GM10266 (cell line): ENCODE measurements at regions not wholly inside any gene's neighbourhood (a gene's known extent, or its start where the extent isn't known, plus 50 kb on each side); places are given as distances from the start of the nearest gene placed in this dataset.

ENCODE experiments used
- DNase-seq: peaks from one replicate; pipeline ENCODE4 v3.0.0; 2012; ENCODE audit errors: extremely low spot score
- TF ChIP-seq, protein P1 (sequence below): IDR thresholded peaks from 2 replicates; pipeline ENCODE4 v1.5.1; 2012; ENCODE audit warnings: mild to moderate bottlenecking, low read depth; ENCODE audit not compliant: control insufficient read depth, insufficient read depth; ENCODE audit errors: missing control alignments

DNA sequence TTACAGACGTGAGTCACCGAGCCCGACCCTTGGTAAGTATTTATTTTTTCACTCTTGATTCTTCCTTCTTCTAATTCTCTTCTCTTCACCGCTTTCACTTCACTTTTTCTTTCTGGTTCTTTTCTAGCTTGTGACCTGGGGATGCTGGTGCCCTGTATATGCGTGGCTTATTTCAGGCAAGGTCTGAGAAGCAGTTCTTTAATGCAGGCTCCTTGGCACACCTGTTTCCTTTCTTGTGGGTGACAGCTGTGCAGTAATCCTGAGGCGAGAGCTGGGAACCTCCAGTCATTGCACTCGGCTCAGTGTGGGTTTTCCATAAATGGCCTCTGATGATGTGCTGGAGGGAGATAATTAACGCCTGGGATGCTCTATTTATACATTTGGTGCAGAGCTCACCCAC lies 193.8 kb downstream of the TSN start:
- TF ChIP-seq, protein P1, sequence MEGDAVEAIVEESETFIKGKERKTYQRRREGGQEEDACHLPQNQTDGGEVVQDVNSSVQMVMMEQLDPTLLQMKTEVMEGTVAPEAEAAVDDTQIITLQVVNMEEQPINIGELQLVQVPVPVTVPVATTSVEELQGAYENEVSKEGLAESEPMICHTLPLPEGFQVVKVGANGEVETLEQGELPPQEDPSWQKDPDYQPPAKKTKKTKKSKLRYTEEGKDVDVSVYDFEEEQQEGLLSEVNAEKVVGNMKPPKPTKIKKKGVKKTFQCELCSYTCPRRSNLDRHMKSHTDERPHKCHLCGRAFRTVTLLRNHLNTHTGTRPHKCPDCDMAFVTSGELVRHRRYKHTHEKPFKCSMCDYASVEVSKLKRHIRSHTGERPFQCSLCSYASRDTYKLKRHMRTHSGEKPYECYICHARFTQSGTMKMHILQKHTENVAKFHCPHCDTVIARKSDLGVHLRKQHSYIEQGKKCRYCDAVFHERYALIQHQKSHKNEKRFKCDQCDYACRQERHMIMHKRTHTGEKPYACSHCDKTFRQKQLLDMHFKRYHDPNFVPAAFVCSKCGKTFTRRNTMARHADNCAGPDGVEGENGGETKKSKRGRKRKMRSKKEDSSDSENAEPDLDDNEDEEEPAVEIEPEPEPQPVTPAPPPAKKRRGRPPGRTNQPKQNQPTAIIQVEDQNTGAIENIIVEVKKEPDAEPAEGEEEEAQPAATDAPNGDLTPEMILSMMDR: no peak
- no peak for DNase-seq

DNA sequence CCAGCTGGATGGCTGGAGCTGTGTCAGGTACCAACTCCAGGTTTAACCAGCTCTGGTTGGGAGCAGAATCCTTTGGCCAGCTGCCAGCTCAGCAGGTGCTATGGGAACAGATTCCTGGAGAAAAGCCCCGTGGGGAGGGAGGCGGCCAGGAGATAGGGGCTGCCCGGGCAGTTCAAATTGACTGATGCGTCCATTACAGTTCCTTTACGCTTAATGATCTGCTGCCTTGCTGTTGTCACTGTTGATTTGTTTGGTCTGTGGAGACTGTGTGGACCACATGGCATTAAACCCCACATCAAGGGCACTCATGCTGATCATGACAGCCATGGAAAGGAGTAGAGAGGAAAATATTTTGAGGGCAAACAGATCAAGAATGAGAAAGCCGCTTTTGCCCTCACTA lies 200.0 kb downstream of the TSN start:
- DNase-seq: no peak
- TF ChIP-seq, protein P1: no peak

DNA sequence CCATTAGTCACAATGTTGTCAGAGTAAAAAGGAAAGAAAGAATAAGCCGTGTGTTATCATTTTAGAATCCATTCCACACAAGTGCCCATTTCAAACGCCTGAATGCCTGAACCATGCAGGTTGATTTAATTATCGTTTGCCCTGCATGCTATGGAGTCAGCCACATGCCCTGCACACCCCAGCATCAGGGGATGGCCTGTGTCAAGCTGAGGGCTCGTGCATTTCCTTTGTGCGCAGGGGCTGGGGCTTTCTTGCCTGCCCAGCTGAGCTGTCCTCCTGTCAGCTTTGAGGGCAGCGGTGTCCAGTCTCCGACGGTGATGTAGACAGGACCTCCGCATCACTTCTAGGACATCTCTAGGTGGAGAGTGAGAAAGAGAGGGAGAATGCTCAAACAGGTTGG lies 200.4 kb downstream of the TSN start:
- no peak for DNase-seq
- TF ChIP-seq, protein P1: no peak

DNA sequence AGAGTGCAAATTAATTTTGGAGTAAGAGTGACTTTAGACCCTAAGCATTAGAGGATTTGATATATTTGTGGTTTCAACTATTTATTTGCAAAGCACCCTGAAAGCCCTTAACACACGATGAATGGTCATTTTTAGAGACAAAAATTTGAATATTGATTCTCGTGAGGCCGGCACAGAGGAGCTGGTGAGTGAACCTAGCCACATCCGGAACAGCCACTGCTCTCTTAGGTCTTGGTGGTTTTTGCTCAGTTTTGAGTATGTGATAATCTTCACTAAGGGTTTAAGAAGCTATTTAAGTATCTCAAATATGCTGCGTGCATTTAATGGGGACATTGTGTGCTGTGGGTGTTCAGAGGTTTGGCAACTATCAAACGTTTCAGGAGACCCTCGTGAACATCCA lies 204.8 kb downstream of the TSN start:
- DNase-seq: no peak
- TF ChIP-seq, protein P1: no peak

DNA sequence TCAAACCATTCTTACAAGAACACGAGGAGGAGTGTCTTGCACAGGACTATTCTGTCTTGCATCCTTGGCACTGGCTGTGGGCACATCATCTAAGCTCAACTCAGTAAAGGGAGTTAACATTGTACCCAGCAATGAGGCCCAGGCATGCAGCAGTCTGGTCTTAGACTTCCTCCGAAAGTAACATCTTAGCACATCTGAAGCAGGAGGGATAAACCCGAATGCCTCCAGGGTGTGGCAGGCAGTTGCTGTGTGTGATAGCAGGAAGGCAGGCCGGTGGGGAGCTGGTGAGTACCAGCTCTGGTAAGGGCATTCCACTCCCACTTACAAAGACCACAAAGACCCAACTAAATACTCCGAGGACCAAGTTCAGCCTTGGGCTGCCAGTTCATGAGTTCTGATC lies 206.3 kb downstream of the TSN start:
- TF ChIP-seq, protein P1: no peak
- no peak for DNase-seq

DNA sequence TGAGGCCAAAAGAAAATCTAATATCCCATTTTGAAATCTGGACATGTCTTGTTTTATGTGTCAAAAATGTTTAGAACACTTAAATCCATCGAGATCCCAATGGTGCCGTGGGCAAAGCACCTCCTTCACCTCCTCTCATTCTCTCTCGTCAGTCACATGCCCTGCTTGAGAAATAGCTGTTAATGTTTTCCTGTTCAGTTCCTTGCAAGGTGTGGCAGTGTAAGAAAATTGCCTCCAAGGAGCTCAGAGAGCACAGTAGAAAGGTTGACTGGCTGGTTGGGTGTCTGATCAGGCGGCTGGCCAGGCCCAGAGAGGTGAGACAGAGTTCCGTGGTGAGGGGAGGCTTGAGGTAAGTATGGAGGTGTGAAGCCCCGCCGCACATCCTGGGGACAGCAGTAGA lies 210.2 kb downstream of the TSN start:
- TF ChIP-seq, protein P1: no peak

DNA sequence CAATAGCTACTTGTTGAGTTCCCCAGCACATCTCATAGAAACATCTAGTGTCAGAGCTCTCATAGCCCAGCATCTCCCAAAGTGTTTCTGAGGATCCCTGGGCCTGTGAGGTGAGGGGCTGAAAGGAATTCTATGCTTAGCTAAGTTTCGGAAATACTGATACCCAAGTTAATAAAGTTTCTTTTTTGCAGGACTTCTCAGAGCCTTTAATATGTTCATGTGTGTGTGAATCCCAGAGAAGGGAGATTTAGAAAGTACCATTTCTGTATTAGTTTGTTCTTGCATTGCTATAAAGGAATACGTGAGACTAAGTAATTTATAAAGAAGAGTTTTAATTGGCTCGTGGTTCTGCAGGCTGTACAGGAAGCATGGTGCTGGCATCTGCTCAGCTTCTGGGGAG lies 211.2 kb downstream of the TSN start:
- DNase-seq: no peak
- TF ChIP-seq, protein P1: no peak

More for the DNA sequence above, 210.2 kb downstream of the TSN start:
- DNase-seq: no peak

DNA sequence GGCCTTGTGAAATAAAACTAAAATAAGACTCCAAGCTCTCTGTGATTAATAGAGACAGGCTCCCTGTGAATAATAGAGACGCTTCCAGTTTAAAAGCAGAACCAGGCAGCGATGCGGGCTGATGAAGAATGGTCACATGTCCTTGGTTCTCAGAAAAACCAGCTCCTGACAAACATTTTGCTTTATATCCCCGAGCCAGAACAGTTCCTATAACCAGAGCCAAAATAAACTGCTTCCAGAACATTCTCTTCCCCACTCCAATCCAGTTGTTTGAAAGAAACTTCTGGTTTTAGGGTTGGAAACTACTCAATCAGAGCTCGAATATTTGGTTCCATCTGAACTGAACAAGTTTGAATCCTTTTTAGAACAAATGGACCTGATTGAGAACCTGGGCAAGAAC lies 213.7 kb downstream of the TSN start:
- TF ChIP-seq, protein P1: no peak
- no peak for DNase-seq
